Right hindlimb (tissue), 1 donor: ENCODE measurements at regions not wholly inside any gene's neighbourhood (a gene's known extent, or its start where the extent isn't known, plus 50 kb on each side); places are given as distances from the start of the nearest gene placed in this dataset.

Experiments
- DNase-seq: peaks from one replicate; pipeline ENCODE4 v3.0.0-alpha.2; 2018

DNA sequence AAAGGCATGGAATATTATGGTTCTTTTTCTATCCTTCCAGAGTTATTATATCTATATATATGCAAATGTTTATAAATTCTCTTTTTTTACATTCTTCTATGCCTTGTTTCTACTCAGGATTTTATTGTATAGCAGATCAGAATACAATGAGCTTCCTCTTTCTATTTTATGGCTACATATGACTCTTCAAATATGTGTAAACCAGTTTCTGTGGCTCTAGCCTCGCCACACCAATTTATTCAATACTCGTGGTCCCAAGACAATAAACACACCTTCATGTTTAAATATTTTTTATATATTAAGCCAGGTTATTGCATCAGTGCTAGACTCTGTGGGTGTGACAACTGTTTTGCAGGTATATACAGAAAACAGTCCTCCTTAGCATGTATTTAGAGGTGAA is 237.5 kb upstream of the MKLN1 start:
- no peak for DNase-seq

DNA sequence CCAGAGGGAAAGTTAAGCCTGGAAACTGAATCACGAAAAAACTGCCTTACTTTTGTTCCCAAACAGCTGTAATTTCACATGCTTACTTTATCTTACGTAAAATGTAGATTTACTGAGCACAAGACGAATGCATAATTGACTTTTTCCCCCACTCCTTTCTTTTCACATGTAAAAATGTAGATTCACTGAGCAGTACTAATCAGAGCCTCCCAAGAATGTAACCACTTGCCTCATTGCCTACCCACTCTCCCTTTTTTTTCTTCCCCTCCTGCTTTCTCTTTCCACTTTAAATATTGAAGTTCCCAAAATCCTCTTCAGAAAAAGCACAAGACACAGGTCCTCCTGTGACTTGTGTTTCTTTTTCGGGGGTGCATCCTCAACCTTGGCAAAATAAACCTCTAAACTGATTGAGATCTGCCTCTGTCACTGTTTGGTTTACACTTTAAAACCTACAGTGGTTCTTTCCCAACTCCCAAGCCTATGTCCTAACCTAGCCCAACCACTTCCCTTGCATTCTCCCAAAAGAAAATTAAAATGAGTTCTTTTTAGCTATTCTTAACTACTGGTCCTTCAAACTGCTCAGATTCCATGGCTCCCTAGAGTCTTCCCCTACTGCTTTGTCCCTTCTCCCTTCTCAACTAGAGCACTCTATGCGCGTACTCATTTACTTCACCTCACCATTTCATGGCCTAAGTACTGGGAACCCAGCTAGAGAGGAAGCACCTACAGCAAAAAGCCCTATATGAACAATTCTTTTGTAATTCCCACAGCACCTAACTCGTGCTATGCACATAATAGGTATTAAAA is 236.6 kb upstream of the MKLN1 start:
- DNase-seq, result no peak

DNA sequence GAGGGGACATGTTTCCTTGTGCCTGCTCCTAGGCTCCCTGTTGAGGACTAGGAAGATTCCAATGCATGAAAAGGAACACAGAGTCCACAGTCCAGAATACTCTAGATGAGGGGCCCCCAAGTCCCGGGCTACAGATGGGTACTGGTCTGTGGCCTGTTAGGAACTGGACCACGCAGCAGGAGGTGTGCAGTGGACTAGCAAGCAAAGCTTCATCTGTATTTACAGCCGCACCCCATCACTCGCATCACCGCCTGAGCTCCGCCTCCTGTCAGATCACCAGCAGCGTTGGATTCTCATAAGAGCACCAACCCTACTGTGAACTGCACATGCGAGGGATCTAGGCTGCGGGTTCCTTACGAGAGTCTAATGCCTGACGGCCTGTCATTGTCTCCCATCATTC is 233.0 kb upstream of the MKLN1 start:
- DNase-seq, result no peak

DNA sequence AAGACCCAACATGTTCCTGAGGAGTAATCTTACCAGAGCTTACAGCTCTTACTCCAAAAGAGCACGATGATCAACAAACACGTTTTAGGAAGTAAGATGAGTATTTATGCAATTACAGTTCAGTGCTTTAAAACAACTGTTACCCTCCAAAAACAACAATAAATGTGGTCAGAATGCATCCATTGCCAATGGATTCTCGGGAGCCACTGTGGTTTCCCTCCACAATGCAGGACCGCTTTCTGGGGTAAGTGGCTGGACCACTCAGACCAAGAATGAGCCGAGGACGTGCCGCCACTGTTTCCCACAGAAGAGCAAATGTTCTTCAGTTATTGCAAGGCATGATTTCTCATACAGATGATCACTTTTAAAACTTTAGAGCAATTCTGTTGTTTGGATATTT is 232.3 kb upstream of the MKLN1 start:
- DNase-seq, result no peak

DNA sequence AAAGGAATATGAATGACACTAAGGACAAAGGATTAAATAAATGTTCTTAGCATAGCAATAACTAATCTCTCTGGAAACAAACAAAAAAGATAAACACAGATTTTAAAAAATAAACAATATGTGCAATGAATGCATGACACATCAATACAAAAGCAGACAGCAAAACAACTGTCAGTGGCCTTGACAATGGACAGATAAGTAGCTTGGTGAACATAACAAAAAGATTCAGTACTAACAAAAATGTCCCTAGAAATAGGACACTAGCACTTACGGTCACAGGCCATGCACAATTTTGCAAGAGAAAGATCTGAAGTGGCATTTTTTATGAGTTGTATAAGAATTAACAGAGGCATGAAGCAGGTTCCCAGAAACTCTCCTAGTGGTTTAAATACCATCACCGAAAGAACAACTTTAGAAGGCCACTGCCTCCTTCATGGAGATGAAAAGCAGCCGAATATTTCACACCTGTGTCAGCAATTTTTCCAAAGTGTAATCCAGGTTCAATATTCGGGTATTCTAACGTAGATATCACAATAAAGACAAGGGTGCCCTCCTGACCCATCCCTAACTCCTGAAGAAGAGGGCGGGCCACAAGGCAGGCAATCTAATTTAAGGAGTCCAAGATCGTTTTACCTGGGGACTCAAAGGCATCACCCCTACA is 231.3 kb upstream of the MKLN1 start:
- no peak for DNase-seq

DNA sequence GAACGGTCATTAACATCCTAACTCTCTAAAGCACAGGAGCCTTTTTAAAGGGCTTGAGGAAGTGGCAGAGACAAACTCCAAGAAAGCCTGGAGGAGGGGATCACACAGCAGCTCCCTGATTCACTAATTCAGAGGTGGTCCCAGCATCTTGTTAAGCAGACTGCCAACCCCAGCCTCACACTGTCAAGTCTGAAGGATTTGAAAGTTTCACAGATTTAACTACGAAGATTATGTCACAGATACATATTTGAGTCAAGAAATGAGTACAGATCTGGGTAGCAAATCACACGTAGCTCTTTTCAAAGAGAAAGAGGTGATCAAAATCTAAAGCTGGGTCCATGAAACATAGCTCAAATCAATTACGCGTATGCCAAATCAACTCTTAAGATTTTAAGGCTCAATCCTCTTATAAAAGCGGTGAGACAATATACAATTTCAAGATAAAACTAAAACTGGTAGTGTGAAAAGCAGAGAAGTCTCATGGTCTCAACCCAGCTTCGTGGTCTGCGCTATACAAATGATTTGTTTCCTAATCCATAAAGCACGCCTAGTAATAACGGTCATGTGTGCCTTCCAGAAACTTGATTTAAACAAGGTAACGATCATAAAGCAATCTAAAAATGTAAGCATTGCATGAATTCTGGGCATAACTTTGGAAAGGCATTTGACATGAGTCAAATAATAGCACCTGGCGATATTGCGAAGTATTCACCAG is 229.9 kb upstream of the MKLN1 start:
- DNase-seq, result no peak

DNA sequence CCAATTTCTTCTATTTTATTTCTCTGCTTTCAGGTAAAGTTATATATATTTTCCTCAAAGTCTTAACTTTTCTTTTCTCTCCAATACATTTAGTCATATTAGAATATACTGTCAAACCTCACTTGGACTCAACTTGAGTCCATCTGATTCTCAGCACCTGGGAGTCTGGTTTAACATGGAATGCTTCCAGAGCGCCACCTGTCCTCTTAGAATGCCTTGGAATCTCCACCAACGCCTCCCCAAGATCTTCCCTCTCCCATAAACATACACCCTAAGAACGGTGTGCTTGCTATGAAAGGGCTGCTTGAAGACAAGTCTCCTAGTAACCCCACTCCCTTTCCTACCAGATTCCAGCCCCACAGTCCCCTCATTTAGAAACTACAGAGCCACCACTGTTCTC is 229.1 kb upstream of the MKLN1 start:
- no peak for DNase-seq

DNA sequence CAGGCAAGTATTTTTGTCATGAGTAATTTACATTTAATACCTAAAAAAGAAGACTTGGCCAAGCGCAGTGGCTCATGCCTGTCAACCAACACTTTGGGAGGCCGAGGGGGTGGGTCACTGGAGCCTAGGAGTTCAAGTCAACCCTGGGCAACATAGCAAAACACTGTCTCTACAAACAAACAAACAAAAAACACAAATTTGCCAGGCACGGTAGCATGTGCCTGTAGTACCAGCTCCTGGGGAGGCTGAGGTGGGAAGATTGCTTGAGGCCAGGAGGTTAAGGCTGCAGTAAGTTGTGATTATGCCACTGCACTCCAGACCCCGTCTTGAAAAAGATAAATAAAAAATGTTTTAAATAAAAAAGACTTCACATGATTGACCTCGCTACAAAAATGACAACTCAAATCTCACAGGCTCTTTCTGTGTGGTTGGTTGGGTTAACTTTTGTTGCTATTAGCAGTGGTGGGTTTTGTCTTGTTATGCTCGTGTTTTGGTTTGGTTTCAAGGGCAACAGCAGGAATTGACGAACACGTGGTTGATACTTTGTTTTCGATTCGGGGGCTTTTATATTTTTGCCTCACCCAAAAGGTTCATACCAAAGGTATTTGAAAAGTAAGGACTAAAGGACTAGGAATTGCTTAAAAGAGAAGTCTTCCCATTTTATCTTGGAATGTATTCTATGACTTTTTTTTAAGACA is 227.2 kb upstream of the MKLN1 start:
- no peak for DNase-seq

DNA sequence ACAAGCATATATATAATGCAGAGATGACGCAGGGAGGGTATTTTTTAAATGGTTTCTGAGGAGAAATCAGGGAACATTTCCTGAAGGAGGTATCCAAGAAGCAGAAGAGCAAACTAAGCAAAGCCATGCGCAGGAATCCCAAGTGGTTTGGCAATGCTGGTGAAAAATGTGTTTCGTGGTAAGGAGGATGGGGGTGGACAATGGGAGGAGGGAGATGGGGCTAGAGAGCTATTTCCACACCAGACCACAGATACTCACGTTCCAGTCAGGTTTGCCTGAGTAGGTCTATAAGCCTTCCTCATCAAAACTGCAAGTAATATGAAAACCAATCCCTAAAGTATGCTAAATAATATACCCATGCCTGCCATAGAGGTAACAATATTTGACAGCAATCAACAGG is 223.7 kb upstream of the MKLN1 start:
- DNase-seq, result no peak

DNA sequence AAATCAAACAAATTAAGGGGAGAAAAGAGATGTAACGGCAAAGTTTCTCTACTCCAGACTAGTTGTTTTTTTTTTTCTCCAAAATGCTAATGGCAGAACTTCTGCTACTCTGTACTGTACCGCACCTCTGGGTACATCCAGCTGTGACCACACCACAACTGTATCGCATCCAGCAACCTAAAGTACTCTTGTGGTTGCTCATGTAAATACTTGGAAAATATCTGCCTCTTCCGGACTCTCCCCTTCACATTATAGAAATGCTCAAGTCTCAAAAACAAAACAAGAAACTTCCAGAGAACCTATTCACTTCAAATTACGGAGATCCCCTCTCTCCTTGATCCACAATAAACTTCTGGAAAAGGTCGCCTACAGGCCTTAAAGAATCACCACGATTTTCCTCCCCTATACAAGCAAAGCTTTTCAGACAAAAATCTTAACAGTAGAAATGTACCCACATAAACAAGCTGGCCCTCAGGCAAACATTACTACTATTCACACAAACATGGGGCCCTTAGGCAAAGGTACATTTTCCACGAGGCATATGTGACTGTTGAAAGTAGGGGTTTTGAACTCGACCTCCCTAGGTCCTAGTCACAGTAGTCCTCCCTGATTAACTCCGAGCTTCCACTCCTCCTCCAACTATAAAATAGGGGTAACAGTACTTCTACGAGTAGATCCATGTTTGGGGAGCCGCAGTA is 222.9 kb upstream of the MKLN1 start:
- DNase-seq, result no peak

DNA sequence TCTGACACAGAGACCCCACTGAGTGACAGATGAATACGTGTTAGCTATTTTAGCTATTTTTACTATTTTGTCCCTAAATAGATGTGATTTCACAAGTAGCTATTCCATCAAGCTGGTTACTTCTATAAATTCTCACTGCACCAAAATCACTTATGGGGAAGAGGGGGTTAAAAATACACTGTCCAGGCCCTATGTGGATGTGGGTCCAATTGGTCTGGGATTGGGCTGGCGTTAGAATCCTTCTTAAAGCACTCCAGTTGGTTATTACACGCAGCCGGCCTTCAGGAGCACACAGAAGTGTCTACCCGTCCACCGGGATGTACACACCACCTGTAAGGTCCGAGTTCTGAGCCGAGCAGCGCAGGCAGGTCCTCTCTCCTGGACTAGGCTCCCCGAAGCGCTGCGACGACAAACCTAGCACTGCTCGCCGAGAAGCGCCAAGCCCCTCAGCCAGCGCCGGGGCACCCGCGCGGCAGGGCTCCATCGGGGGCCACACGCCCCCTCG is 222.3 kb upstream of the MKLN1 start:
- DNase-seq, result no peak

DNA sequence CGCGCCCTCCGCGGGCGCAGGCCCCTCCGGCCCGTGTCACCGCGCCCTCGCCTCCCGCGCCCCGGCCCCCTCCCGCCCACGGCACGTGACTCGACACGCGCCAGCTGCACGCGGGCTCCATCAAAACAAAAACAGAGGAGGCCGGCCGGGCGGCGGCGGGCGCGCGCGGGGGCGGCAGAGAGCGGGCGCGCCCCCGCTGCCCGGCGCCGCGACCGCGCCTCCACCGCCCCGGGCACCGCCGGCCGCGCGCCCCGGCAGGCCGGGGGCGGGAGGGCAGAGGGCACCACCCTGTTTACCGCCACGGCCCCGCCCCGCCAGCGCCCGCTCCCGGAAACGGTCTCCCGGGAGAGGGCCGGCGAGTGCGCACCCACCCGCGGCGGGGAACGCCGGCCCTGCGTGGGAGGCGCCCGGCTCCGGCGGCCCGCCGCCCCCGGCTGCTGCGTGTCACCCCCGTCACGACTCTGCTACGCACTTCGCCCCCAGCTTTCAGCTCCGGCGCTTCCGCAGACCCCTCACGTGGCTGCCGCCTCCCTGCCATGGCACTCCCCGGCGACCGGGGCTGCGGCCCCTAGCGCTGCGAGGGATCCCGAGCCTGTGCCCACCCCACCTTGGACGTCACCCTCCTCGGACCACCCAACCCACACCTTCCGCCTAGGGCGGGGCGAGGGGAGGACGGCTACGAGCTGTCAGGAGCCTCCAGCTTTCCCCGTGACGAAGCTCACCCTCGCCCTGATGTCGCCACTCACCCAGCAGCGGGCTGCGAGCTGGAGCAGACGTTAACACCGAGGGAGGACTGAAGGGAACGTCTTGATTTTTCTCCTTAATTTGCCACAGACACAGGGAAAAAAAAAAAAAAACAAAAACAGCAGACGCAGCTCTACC is 221.6 kb upstream of the MKLN1 start:
- DNase-seq, result peak; percentile 49

DNA sequence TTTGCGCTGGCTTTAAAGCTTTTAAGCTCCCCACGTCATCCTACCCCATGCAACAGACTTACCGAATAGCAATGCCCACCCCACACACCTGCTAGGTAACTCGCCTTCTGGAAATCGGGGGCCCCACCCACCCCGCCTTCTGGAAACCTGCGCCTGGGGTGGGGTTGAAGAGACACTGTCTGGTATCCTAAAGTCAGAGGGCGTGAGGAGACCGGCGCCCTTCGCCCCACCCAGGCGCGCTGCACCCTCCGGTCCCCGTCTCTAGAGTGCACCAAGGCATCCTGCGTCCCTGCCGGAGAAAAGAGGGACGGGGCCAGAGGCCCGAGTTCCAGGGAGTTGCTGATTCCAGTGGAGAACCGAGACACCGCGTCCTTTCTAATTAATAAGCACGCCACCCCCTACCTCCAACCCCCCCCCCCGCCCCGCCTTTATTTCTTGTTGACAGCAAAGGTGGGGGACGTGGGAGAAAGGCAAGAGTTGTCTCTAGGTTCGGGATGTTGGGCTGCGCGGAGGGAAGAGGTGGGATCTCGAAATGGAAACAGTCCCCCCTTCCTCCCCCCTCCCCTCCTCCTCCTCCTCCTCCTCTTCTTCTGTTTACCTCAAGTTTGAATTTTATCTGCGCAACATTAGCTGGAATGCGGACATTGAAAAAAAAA is 220.9 kb upstream of the MKLN1 start:
- DNase-seq, result no peak

DNA sequence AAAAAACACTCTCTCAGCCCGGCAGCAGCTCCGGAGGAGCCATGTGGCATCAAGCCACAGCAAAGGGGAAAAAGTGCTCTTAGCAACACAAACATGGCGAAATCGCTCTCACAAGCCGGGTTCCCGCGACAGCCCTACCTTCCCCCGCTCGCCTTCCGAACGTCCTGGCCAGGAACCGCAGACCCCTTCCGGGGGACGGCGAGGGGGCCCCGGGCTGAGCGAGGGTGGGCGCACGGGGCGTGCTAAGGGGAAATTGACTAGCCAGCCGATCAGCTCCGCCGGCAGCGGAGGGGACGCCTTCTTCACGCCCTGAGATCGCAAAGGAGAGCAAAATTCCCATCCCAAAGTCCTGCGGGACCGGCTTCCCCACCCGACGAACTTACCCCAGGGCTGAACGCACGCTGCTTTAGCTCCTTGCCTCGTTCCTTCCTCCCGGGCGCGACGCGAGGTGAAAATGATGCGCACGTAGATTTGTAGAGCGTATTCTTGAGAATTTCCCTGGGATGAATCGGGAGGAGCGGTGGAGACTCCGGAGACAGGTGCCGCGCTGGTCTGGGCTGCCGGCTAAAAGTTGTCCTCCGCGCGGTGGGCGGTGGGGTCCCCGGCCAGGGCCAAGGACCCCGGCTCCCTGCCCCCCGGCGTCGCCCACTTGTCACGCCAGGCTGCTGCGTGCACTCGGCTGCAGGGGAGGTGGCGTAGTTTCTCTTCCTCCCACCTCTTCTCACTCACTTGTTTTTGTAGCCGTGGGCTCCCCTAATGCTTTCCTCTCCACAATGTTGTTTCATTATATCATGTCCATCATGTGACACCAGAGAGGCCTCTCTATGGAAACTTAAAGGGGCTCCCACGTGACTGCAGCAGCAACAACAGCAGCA is 220.1 kb upstream of the MKLN1 start:
- peak; percentile 59 for DNase-seq

DNA sequence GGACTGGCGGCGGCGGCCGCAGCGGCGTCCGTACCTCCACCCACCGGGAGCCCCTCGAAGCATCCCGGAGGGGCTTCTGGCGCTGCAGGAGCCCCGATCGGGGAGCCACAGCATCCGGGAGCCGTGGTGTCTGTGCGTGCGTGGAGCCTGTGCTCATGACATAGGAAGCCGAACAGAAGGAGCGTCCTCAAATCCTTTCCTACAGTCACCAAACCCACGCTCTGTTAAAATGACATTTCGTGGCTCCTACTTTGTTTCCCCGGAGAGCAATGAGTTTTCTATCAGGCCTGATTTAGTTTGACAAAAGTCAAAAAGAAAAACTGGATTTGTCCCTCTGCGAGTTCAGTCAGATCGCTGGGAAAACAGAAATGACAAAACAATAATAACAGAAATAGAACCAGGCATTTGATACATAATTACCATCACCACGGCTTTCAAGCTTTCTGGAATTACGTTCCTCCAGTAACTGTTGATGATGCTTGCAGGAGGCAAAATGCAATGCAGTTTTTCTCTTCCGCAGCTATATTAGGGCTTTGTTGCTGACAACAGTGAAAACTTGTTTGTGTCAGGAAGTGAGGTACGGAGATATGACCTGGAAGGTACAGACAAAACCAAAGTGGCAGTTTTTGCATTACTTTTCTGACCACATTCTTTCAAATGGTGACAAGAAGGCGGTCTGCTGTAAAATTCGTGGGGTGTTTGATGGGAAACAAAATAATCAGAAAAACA is 219.3 kb upstream of the MKLN1 start:
- DNase-seq, result no peak

DNA sequence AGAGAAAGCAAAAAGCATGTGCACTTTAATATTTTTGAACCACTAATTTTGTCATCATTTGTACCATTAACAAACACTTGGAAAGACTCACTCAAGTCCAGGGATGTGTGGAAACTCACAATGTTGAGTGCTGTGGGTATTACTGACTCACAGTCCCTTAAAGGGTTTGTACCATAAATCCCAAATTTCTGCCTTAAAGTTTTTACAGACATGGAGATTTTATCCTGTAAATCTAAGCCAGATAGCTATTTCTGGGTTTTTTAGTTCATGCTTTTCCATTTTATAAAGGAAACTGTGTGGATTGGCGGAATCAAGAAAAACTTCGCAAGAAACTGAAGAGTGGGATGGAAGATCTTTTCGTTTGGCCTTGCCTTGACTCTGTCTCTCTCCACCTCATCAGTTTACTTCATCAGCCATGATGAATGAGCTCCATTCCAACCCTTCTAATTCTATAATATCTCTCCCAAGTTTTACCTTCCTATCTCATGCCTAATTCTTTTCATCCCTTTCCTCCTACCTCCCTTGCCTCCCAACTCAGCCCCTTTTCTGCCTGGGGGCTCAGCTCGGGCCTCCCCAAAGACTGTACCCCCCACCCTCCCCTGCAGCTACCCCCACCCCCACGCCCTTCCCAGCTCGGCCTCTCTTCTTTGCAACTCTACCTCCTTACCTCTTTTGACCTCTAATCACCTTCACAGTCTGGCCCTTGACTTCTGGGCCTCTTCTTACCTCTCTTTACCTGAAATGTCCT is 218.5 kb upstream of the MKLN1 start:
- no peak for DNase-seq

DNA sequence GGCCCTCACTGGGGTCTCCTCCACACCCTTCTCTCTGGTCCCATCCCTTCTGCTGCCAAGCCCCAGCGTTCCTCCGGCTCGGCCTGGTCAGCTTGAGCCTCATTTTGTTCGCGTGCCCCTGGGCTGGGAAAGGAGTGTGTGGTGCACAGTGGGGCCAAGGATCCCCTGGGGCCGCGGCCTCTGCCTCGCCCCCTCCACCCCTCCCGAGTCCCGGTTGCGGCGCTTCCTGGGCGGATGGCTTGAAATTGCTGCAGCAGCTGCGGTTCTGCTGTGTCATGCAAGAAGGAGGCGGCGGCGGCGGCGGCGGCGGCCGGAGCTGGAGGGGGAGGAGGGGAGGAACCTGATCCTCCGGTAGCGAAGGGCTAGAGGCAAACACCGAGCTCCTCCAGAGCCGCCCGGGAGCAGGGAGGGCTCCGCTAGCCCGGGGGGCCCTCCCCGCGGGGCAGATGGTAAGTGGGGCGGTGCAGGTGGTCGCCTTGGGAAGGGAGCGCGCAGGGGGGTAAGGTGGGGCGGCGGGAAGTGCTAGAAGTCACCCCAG is 217.8 kb upstream of the MKLN1 start:
- peak; percentile 64 for DNase-seq
